A549 (cell line): ENCODE measurements at regions not wholly inside any gene's neighbourhood (a gene's known extent, or its start where the extent isn't known, plus 50 kb on each side); places are given as distances from the start of the nearest gene placed in this dataset.

Experiments used
- ATAC-seq, 2 experiments: fragments of 200-7000 bp in 1 of 2; fragments of >200 bp in 1 of 2; cut with Nextera tagmentation in 1 of 2; cut with Tn5 transposase in 1 of 2; 3 replicates each; pipeline versions ENCODE4 v1.8.0 to v1.9.1; 2018 to 2020; ENCODE audit warnings: mild to moderate bottlenecking in 1 of 2, moderate library complexity in 1 of 2
- CTCF ChIA-PET: fragments of 300-600 bp; sonication (Branson Sonifier 250); formaldehyde crosslinking; extraction: SDS; loops from one replicate; lab custom pipeline; 2021; ENCODE audit warnings: antibody characterized with exemption, inconsistent platforms; lab: Yijun Ruan, JAX
- POLR2A ChIA-PET: fragments of 350-600 bp; formaldehyde crosslinking; extraction: SDS; loops from one replicate; lab custom pipeline; 2021; ENCODE audit warnings: antibody characterized with exemption, inconsistent platforms; lab: Yijun Ruan, JAX
- DNase-seq, 2 experiments: peaks; one replicate each; pipeline versions ENCODE4 v3.0.0 to v3.0.0-alpha.2; 2011 to 2016; ENCODE audit warnings: low read depth in 1 of 2, low spot score in 1 of 2
- FAIRE-seq: peaks from 2 replicates; lab custom pipeline; 2011; peaks lifted over from hg19 to GRCh38; lab: Jason Lieb, UNC
- H3K27ac ChIP-seq, 2 experiments: fragments of >200 bp; sonication (Bioruptor Twin); formaldehyde crosslinking; 3 replicates each; pipeline ENCODE4 v1.5.1; 2016 to 2017
- H3K4me1 ChIP-seq: fragments of >200 bp; sonication (Bioruptor Twin); formaldehyde crosslinking; 3 replicates; pipeline ENCODE4 v1.6.1; 2016
- H3K4me2 ChIP-seq: fragments of >200 bp; sonication (Bioruptor Twin); formaldehyde crosslinking; 3 replicates; pipeline ENCODE4 v1.6.1; 2016
- H3K4me3 ChIP-seq: fragments of >200 bp; sonication (Bioruptor Twin); formaldehyde crosslinking; 3 replicates; pipeline ENCODE4 v1.5.1; 2016
- H3K9me3 ChIP-seq: fragments of >200 bp; sonication (Bioruptor Twin); formaldehyde crosslinking; 3 replicates; pipeline ENCODE4 v1.6.1; 2016
- BCL3 ChIP-seq: fragments of >200 bp; sonication (Bioruptor Twin); formaldehyde crosslinking; IDR thresholded peaks from 3 replicates; pipeline ENCODE4 v1.6.1; 2016
- BHLHE40 ChIP-seq: IDR thresholded peaks from 2 replicates; pipeline ENCODE4 v1.6.1; 2012; ENCODE audit warnings: low read depth, low read length, inconsistent platforms
- CBX2 ChIP-seq: fragments of 200-600 bp; sonication (generic); IDR thresholded peaks from 2 replicates; pipeline ENCODE4 v1.6.1; 2016; ENCODE audit warnings: low read depth, mild to moderate bottlenecking, borderline replicate concordance
- CEBPB ChIP-seq, 2 experiments: fragments of >200 bp in 1 of 2; sonication (Bioruptor Twin) in 1 of 2; formaldehyde crosslinking in 1 of 2; IDR thresholded peaks; 2 replicates each; pipeline ENCODE4 v1.6.1; 2012 to 2016
- CHD2 ChIP-seq: fragments of 150-350 bp; IDR thresholded peaks from 2 replicates; pipeline ENCODE4 v1.6.1; 2014; ENCODE audit warnings: low read length; ENCODE audit not compliant: partially characterized antibody
- EHF ChIP-seq: fragments of 250-450 bp; sonication (Bioruptor Pico); IDR thresholded peaks from 2 replicates; pipeline ENCODE4 v1.5.0; 2020; ENCODE audit warnings: mild to moderate bottlenecking
- FOXS1 ChIP-seq: fragments of 250-450 bp; sonication (Bioruptor Pico); IDR thresholded peaks from 2 replicates; pipeline ENCODE4 v1.5.0; 2020; ENCODE audit warnings: mild to moderate bottlenecking, moderate library complexity
- HDAC2 ChIP-seq: fragments of 200-600 bp; sonication (generic); IDR thresholded peaks from 2 replicates; pipeline ENCODE4 v1.6.1; 2016
- JUNB ChIP-seq: fragments of >200 bp; sonication (Bioruptor Twin); formaldehyde crosslinking; IDR thresholded peaks from 2 replicates; pipeline ENCODE4 v1.6.1; 2016
- KDM5A ChIP-seq: fragments of 200-600 bp; sonication (generic); IDR thresholded peaks from 2 replicates; pipeline ENCODE4 v1.6.1; 2016; ENCODE audit warnings: antibody characterized with exemption, mild to moderate bottlenecking
- MAFK ChIP-seq: fragments of 450-650 bp; IDR thresholded peaks from 2 replicates; pipeline ENCODE4 v1.6.1; 2014; ENCODE audit not compliant: partially characterized antibody
- MAZ ChIP-seq: fragments of 150-350 bp; IDR thresholded peaks from 2 replicates; pipeline ENCODE4 v1.6.1; 2014; ENCODE audit warnings: antibody characterized with exemption, low read depth, low read length, borderline replicate concordance
- MYC ChIP-seq: IDR thresholded peaks from 2 replicates; pipeline ENCODE4 v1.6.1; 2012; ENCODE audit warnings: mild to moderate bottlenecking, inconsistent platforms, low read length, improper control_type of control experiment, borderline replicate concordance
- NFE2L2 ChIP-seq: fragments of 150-350 bp; conservative IDR thresholded peaks from 2 replicates; pipeline ENCODE4 v1.6.1; 2014; ENCODE audit warnings: low read length
- NPAS2 ChIP-seq: fragments of 250-450 bp; sonication (Bioruptor Pico); IDR thresholded peaks from 2 replicates; pipeline ENCODE4 v1.8.0; 2022; ENCODE audit warnings: mild to moderate bottlenecking, moderate library complexity, borderline replicate concordance
- PBX3 ChIP-seq: IDR thresholded peaks from 2 replicates; pipeline ENCODE4 v1.6.1; 2012
- RCOR1 ChIP-seq: fragments of 150-350 bp; IDR thresholded peaks from 2 replicates; pipeline ENCODE4 v1.6.1; 2014; ENCODE audit warnings: antibody characterized with exemption, low read length, low read depth
- REST ChIP-seq: fragments of 200-600 bp; sonication (generic); IDR thresholded peaks from 2 replicates; pipeline ENCODE4 v1.6.1; 2016; ENCODE audit warnings: antibody characterized with exemption, mild to moderate bottlenecking, moderate library complexity
- RNF2 ChIP-seq: fragments of 200-600 bp; sonication (generic); IDR thresholded peaks from 2 replicates; pipeline ENCODE4 v1.6.1; 2016; ENCODE audit warnings: low read depth, mild to moderate bottlenecking, antibody characterized with exemption, moderate library complexity, borderline replicate concordance
- SREBF2 ChIP-seq: fragments of 450-650 bp; IDR thresholded peaks from 2 replicates; pipeline ENCODE4 v1.6.1; 2014; ENCODE audit warnings: mild to moderate bottlenecking, moderate library complexity
- ZFP36 ChIP-seq: fragments of 450-650 bp; IDR thresholded peaks from 2 replicates; pipeline ENCODE4 v1.6.1; 2014; ENCODE audit warnings: borderline replicate concordance; ENCODE audit not compliant: partially characterized antibody
- ZNF302 ChIP-seq: fragments of 250-450 bp; sonication (Bioruptor Pico); IDR thresholded peaks from 2 replicates; pipeline ENCODE4 v1.9.0; 2021; ENCODE audit warnings: inconsistent platforms, mild to moderate bottlenecking, moderate library complexity
- ZSCAN20 ChIP-seq: fragments of 250-450 bp; sonication (Bioruptor Pico); IDR thresholded peaks from 2 replicates; pipeline ENCODE4 v1.8.0; 2022; ENCODE audit warnings: mild to moderate bottlenecking, moderate library complexity
- WGBS: methylation state at CpG from one replicate; pipeline ENCODE4 v1.1.6; 2017; ENCODE audit errors: missing lambda C conversion rate; 5-methylcytosine and 5-hydroxymethylcytosine counted together
- TF ChIP-seq, protein P1 (sequence below): fragments of 250-450 bp; sonication (Bioruptor Pico); IDR thresholded peaks from 2 replicates; pipeline ENCODE4 v1.5.0; 2021; ENCODE audit warnings: mild to moderate bottlenecking, moderate library complexity, borderline replicate concordance

- FAIRE-seq (no peak), ATAC-seq (no peak), DNase-seq (no peak)
- ChIA-PET POLR2A (no interaction called here), CTCF (no interaction called here)
- 23% methylated on average over 4 of the region's 4 CpGs for WGBS
- H3K27ac ChIP-seq: no peak overlapping the region
- TF ChIP-seq PBX3 (no peak), MAFK (no peak), EHF (CRISPR knock-in tag) (no peak), REST (no peak)
- TF ChIP-seq, protein P1, sequence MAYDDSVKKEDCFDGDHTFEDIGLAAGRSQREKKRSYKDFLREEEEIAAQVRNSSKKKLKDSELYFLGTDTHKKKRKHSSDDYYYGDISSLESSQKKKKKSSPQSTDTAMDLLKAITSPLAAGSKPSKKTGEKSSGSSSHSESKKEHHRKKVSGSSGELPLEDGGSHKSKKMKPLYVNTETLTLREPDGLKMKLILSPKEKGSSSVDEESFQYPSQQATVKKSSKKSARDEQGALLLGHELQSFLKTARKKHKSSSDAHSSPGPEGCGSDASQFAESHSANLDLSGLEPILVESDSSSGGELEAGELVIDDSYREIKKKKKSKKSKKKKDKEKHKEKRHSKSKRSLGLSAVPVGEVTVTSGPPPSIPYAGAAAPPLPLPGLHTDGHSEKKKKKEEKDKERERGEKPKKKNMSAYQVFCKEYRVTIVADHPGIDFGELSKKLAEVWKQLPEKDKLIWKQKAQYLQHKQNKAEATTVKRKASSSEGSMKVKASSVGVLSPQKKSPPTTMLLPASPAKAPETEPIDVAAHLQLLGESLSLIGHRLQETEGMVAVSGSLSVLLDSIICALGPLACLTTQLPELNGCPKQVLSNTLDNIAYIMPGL: no peak
- no peaks in the 10 kb centered on the region for H3K9me3 ChIP-seq
- H3K4me3 ChIP-seq: no peak overlapping the region
- H3K4me2 ChIP-seq: no peak overlapping the region
- no peaks in the 10 kb centered on the region for H3K4me1 ChIP-seq
Observed at GRCh38 chr2:147662221-147662620, 182.6 kb upstream of the ACVR2A start.

DNA sequence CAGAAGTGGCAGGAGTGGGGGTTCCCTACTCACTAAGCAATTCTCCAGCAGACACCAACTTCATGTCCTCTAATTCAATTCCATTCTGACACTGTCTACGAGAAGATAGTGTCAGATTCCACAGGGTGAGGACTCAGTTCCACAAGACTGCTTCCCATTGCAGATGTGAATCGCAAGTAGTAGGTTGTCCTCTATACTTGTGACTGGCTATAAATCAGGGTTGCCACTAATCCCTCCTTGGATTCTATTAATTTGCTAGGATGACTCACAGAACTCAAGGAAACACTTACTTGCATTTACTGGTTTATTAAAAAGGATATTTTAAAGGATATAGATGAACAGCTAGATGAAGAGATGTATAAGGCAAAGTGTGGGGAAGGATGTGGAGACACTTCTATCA, 184.1 kb upstream of the ACVR2A start:
- no peak for DNase-seq
- CTCF ChIA-PET: no interaction called here
- no peaks in the 10 kb centered on the region for H3K9me3 ChIP-seq
- no peaks in the 10 kb centered on the region for H3K4me1 ChIP-seq
- no peak overlapping the region for H3K27ac ChIP-seq
- TF ChIP-seq SREBF2 (no peak), ZSCAN20 (CRISPR knock-in tag) (no peak), CEBPB (IDR thresholded peaks at IDR 0.05) (no peak), REST (no peak), FOXS1 (CRISPR knock-in tag) (no peak), CHD2 (no peak), ZNF302 (CRISPR knock-in tag) (no peak), HDAC2 (no peak), RNF2 (no peak), RCOR1 (no peak), MYC (no peak), CBX2 (no peak), BHLHE40 (no peak), NFE2L2 (no peak), NPAS2 (no peak), MAZ (no peak), KDM5A (no peak), ZFP36 (no peak), JUNB (no peak), BCL3 (no peak)
- H3K4me3 ChIP-seq: no peak overlapping the region
- POLR2A ChIA-PET: no interaction called here
- H3K4me2 ChIP-seq: no peak overlapping the region
- ATAC-seq: no peak
- no peak for FAIRE-seq
- 42% methylated on average over 2 of the region's 2 CpGs for WGBS
